NCI-H526 treated with DMSO at 0.1 percent for 48 hours (cell line): ENCODE measurements at regions not wholly inside any gene's neighbourhood (a gene's known extent, or its start where the extent isn't known, plus 50 kb on each side); places are given as distances from the start of the nearest gene placed in this dataset.

ENCODE experiments used
- DNase-seq: peaks from one replicate; lab custom pipeline; 2025; lab: John Stamatoyannopoulos, UW

- no peak for DNase-seq
Measured at GRCh38 chr1:114342376-114342775, 168.6 kb downstream of the TRIM33 start.

DNA sequence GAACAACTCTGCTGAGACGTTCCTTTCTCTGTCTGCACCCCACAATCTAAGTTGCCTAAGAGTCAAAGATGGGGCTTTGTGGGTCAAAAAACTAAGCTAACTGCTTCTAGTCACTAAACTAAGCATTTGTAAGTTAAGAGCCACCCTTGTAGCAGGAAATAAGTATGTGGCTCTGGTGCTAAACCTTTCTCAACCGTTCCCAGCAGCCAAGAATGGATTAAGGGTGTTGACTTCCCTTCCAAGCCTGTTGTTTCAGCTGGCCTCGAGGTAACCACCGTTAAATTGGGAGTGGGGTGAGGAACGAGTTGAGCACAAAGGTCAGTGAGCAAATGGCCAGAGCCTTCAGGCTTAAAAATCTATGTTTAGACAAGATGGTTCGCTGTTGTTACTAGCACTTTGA is 169.1 kb downstream of the TRIM33 start:
- DNase-seq = no peak

DNA sequence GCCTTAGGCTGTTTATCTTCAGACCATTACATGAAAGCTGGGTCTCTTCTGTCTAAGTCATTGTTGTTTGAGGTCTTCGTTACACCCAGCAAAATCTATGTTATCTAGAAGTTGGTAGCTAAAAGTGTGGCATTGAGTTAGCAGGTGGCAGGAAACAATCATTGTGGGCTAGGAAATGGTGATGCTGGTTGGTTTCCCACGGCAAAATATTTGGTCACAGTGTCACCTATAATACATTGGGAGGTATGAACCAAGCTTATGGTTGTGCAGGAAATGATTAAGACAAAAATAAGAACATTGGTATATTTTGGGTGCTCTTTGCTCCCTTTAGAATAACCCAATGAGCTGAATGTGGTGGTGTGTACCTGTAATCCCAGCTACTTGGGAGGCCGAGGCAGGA is 169.7 kb downstream of the TRIM33 start:
- no peak for DNase-seq

DNA sequence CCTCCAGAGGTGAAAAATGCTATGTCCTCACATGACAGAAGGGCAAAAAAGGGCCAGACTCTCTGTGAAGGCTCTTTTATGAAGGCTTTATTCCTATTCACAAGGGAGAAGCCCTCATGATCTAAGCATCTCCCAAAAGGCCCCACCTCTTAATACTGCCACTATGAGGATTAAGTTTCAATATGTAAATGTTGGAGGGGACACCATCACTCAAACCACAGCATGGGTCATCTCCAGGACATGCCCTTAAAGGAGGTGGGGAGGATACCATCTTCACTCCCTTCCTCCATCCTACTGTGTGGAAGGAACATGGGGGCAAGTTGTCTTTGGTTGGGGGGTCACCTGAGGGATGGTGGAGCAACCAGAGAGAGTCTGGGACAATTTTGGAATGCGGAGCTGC is 170.1 kb downstream of the TRIM33 start:
- no peak for DNase-seq

- DNase-seq = no peak
Measured at GRCh38 chr1:114339379-114339778, 171.6 kb downstream of the TRIM33 start.

DNA sequence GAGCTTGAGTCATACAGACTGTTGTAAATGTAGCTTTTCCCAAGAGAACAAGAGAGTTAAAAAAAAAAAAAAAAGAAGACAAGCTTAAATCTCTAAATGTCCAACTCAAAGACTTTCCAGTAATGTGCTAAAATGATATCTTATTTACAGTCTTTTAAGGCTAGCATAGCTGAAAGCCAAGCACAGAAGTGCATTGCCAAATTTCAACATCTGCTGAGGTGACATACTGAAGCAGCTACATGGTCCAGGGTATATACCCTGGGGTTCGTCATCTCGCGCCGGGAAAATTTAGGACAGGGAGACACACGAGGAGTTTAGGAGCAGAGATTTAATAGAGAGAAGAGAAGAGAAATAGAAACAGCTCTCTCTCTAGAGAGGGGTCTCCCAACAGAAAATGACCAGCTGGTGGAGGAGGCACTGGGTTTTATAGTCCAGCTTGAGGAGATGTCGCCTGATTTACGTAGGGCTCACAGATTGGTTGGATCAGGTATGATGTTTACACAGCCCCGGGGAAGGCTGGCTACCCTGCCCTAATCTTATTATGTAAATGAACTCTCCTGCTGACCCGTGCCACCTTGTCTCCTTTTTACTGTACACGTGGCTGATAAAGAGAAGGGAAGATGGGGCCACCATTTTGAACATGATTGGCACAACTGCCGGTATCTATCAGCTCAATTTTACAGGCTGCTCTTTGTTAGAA is 172.7 kb downstream of the TRIM33 start:
- no peak for DNase-seq

- no peak for DNase-seq
Measured at GRCh38 chr1:114337417-114337816, 173.6 kb downstream of the TRIM33 start.

GRCh38 chr1:114336360-114336759 is 174.6 kb downstream of the TRIM33 start:
- no peak for DNase-seq

- DNase-seq = no peak
Measured at GRCh38 chr1:114335273-114335672, 175.7 kb downstream of the TRIM33 start.

DNA sequence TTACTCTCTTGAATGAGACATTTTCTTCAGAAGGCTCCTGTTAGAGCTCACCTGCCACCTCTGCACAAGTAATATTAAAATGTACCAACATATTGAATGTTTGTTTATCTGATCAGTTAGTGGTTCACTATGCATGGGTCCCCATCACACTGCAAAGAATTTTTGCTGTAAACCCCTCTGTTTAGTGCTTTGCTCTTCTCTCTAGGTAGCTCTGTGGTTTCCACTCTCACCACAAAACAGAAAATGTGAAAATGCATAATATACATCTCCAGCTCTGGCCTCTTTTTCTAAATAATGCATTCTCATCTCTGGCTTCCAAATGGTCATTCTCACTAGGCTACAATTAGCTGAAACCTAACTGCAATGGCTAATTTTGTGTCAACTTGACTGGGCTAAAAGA is 176.7 kb downstream of the TRIM33 start:
- DNase-seq = no peak

DNA sequence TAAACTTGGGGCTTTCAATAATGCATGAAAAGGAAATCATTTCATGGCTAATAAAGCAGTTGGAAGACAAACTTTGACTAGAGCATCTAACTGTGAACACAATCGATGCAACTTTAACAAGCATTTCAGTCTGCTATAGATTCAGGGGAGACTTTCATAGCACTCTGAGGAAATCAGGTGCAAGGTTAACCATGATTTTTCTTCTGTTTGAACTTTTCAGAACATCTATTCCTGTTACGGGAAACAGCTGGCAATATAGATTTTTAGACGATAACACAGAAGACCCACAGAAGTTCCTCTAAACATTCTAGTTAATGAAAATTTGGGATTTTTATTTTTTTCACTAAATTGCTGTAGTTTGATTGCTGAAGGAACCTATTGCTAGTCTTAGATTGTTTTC is 177.3 kb downstream of the TRIM33 start:
- DNase-seq = no peak

- no peak for DNase-seq
Measured at GRCh38 chr1:114331936-114332335, 178.3 kb upstream of the SYT6 start.

- no peak for DNase-seq
Measured at GRCh38 chr1:114330451-114330983, 176.8 kb upstream of the SYT6 start.

DNA sequence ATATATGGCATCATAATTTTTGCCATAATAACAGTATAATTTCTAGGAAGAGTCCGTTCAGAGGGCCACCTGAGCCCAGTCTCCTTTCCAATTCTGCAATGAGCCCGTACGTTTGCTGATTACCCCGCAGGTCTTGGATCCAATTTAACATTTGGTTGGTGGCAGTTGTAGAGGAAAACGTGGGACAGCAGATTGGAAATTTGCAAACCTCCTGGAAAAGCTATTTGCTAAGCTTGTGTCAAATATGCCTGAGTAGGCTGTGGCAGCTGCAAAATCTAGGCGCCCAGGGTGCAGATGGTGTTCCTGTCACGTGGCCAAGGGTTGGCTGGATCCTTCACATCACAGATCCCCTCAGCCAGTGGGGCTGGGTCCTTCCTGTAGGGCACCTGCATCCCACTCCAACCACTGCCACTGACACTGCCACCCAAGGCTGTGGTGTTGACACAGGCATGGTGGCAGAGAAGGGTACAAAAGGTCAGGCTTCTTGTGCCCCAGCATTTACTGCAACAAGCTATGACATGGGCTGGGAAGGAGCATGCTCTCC is 174.8 kb upstream of the SYT6 start:
- DNase-seq = no peak

DNA sequence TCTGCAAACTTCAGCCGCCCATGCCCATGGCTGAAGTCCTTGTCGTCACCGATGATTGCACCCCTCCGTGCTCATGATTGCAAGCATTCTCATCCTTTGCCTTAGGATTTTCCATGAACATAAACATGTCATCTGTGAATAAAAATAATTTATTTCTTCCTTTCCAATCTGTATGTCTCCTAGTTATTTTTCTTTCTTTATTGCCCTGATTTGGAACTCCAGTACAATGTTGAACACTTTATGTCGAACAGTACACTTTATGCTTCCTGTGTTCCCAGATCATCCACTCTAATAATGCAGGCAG is 170.9 kb upstream of the SYT6 start:
- no peak for DNase-seq

GRCh38 chr1:114323959-114324661 is 170.4 kb upstream of the SYT6 start:
- no peak for DNase-seq

DNA sequence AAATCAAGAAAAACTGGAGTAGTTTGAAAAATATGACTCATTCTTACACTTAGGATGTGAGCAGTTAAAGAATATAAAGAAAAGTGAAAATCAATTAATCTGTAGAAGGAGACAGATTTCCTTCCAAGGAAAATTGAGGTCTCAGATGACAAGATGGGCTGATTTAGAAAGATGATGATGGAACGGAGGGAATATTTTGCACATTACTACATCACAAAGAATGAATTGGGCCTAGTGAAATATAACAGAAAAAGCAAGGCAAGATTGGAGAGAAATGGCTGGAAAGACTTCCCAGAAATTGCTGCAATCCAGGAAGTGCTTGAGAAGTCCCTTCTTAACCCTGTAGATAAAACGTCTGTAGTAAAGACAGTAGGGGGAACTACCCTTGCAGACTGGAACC is 169.1 kb upstream of the SYT6 start:
- no peak for DNase-seq

DNA sequence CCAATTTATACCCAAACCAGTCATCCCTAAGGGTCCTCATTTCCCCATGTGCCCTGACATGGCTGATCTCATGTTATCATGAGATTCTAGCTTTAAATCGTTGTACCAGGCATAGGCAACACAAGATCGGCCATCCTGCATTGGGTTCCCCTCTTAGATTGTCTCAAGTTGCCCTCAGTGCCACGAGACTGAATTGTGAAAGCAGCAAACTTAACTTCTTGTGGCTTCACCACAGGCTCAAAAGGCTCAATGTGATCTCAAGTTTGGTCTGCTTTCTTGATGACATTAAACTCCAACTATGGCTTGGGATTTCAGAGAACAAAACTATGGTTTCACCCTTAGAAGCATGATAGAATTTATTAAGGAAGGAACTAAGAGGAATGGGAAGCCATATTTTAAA is 168.5 kb upstream of the SYT6 start:
- DNase-seq = no peak

DNA sequence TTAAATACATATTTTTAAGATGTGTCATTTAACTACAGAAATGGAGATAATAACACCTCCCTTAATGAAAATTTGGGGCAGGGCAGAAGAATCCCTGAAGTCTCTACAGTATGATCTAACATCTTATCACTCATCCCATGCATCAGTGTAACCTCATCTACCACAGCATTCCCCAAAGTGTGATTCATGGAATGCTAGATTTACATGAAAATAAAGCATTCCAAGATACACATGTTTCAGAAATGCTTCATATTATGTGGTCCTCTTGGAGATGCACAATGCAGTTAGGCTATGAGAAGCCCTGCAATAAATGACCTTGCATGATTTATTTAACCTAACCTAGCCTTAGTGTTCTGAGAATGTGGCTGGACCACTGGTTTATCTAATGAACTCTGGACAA is 166.9 kb upstream of the SYT6 start:
- DNase-seq = no peak

DNA sequence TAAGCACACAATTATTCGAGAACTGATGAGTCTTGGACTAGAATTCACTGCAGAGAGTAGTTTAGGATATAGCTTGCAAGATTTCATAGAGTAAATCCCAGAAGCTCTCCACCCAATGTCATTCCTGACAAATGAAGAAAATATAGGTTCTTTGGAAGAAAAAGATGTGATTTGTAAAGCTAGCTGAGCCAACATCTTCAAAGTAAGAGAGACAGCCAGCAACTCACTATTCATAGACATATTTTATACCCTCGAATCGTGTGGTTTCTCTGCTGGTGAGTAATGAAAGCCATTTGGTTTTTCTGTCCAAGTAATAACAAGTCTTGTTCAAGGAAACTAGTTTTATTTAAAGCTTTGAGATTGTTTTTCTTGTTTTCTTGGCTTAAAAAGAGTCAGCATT is 165.7 kb upstream of the SYT6 start:
- no peak for DNase-seq

DNA sequence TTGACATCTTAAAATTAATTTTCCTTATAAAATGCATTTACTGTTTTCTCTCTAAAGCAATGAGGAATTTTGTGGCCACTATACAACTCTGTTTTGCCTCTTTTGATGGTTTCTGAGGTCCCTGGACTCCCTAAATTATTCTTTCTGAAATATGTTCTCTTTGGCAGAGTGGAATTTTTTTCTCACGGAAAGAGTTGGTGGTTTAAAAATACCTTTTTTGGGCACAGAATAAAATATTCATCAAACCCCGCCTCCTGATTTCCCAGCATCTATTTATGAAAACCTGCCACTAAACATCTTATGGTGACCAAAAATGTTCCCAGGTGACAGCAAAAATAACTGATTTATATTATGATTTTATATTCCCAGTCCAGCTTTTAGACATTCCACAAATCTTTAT is 165.3 kb upstream of the SYT6 start:
- no peak for DNase-seq

- DNase-seq = no peak
Measured at GRCh38 chr1:114316204-114316603, 162.5 kb upstream of the SYT6 start.

DNA sequence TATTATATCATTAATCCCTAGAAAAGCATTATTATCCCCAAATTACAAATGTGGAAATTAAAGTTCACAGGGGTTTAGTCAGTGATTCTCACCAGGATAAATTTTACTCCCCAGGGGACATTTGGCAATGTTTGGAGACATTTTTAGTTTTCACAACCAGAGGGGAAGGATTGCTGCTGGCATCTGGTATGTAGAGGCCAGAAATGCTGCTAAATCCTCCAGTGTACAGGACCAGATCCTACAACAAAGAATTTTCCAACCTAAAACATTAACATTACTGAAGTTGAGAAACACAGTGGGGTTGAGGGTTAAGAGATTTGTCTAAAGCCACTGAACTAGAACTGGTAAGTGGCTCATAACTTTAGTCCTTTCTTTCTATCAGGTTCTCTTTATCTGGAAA is 162.0 kb upstream of the SYT6 start:
- no peak for DNase-seq

DNA sequence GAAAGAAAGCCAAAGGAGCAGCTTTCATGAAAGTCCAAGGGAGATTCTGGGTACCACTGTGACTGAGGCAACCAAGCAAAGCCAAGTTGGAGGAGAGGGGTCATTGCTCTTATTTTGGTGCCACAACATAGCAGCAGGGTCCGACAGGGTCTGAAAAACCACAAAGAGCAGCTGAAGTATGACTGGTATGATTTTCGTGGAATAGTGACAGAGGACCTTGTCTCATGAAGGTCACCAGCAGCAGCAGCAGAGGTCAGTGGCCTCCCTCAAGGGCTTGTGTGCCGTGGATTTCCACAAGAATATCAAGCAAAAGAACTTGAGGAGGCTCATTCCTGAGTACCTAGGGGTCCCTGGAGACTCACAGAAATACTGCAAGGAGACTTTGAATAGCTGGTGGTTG is 160.9 kb upstream of the SYT6 start:
- no peak for DNase-seq
